DMS 273 (cell line): ENCODE measurements at regions not wholly inside any gene's neighbourhood (a gene's known extent, or its start where the extent isn't known, plus 50 kb on each side); places are given as distances from the start of the nearest gene placed in this dataset.

Experiments
- DNase-seq: peaks from one replicate; lab custom pipeline; 2025; ENCODE audit not compliant: unreplicated experiment; lab: John Stamatoyannopoulos, UW

DNA sequence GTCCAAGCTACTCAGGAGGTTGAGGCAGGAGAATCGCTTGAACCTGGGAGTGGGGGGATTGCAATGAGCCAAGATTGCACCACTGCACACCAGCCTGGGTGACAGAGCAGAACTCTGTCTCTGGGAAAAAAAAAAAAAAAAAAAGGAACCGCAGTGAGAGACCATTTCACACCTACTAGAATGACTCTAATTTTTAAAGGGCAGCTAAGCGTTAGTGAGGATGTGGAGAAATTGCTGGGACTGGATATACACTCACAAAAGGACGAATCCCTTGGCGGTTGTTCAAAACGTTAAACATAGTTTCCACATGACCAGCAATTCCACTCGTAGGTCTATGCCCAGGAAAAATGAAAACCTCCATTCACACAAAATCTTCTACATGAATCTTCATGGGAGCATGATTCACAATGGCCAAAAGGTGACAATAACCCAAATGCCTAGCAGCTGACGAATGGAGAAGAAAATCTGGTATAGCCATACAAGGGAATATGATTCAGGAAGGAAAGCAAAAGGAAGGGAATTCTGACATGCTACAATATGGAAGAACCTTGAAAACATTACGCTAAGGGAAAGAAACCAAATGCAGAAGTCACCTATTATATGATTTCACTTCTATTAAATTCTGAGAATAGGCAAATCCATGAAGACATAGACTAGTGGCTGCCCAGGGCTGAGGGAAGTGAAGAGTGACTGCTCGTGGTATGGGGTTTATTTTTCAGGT is 127.0 kb downstream of the CHSY1 start:
- no peak for DNase-seq

DNA sequence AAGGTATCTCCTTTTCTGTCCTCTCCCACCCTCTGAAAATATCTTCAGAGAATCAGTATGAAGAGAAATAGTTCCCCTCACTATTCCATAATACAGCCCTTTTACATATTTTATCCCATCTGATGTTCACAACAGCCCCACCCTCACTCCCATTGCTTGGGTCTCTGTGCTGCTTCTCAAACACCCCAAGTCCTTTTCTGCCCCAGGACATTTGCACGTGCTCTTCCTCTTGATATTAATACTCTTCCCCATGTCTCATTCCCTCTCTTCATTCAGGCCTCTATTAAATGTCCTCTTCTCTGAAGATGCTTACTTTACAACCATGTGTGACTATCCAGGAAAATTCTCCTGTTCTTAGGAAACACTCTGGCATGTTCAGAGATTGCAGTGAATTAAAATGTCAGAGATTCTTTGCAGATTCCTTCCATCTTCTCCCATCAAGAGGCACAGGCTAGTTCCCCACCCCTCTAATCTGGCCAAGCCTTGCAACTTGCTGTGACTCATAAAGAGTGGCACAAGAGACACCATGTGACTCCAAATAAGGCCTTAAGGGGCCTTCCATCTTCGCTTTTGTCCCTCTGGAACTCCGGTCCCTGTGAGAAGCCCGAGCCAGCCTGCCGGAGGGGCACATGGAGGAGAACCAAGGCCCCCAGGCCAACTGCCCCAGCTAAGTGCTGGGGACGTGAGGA is 128.5 kb downstream of the CHSY1 start:
- no peak for DNase-seq

DNA sequence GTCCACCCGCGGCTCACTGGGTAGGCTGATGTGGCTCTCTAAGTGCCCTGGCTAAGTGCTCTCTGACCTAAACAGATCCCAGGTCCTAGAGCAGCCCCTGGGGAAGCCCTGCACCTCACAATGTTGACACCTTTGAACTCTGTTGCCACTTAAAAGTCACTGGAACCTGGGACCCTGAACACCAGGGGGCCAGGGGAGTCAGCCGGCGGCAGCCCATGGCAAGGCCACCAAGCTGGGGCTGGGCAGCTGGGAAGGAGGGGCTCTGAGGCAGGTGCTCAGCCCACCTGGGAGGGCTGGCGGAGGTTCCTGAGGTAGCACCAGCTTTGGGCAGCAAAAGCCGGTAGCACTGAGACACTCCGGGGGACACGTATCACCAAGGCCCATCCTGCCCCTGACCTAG is 129.0 kb downstream of the CHSY1 start:
- no peak for DNase-seq

DNA sequence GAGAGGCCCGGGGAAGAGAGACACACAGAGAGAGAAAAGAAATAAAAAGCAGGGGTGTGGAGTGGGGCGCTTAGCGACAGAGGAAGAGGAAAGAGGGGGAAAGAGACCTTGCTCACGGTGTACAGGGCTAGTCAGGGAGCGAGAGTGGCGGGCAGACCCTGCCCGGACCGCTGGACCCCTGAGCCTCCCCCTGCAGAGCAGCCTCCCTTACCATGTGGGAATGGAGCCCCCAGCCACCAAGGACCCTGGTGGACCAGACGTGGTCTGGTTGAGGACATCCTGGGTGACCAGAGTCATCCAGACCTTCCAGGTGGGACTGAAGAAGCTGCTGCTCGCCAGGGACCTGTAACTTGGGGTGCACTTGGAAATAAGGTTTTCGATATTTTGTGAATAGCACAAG is 129.6 kb downstream of the CHSY1 start:
- DNase-seq = no peak

DNA sequence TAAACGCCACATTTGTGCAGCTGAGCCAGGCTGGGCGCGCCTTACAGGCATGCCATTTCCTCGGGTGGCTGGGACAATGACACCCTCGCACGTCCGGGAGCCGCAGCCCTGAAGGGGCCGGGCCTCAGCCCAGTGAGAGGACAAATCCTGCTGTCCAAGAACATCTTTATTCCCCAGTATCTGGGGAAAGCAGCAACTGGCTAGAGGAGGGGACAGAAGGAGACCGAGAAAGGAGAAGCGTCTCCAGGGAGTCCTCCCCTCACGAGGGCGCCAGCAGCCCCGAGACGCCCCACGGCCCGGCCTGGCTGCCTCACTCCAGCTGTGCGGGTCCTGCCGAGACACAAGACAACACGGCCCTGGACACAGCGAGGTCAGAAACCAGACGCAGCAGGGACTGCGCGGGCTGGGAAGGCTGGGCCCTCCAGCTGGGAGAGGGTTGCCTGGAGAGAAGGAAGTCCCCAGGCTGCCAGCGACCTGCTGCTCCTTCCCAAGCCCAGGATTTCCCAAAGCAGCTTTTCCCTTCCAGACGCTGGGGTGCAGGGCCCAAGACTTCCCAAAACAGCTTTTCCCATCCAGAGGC is 130.2 kb downstream of the CHSY1 start:
- DNase-seq = peak; percentile 29

DNA sequence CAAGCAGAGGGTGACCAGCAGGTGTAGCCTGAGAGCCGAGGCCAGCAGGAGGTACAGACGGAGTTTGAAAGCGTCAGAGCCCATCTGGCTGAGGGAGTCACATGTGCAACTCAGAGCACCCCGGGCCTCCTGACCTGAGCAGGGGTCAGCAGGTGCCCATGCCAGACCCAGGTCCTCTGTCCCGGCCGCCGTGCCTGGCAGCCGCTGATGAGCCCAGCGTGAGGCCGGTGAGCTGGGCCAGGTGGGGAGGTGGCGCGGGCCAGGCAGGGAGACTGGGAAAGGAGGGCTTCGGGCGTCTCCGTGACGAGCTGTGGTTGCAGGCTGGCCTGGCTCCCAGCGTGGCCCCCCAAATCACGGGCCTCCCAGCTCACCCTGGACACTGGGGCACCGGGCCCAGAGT is 130.9 kb downstream of the CHSY1 start:
- no peak for DNase-seq

DNA sequence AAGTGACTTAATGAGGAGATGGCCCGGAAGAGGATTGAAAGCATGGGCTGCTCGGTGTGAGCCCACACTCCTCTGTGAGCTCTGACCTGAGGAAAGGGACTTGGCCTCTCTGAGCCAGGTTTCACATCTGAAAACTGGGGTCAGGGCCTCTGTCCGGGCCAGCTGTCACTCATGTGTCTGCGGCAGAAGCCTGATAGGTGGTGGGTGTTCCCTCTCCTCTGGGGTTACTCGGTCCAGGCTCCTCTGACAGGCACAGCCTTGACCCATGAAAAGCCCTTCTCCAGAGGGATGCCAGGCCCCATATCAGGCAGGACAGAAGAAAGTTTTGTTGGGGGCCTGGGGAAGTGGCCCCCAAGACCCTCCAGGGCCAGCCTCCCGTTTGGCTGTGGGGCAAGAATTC is 131.4 kb downstream of the CHSY1 start:
- no peak for DNase-seq
